Fibroblast of skin of left quadriceps (primary cell): ENCODE measurements at regions not wholly inside any gene's neighbourhood (a gene's known extent, or its start where the extent isn't known, plus 50 kb on each side); places are given as distances from the start of the nearest gene placed in this dataset.
A peak's percentile ranks its signal among the peaks of the same experiment; 100 is the strongest.

Experiments used
- DNase-seq, 2 experiments: peaks; one replicate each; pipeline ENCODE4 v3.0.0-alpha.2; 2013; ENCODE audit warnings: low read depth in 2 of 2

GRCh38 chr3:117455782-117456181, 746.2 kb downstream of the TUSC7 start:
- DNase-seq = no peak

- no peak for DNase-seq
Measured at GRCh38 chr3:117463276-117464115, 753.9 kb downstream of the TUSC7 start.

DNA sequence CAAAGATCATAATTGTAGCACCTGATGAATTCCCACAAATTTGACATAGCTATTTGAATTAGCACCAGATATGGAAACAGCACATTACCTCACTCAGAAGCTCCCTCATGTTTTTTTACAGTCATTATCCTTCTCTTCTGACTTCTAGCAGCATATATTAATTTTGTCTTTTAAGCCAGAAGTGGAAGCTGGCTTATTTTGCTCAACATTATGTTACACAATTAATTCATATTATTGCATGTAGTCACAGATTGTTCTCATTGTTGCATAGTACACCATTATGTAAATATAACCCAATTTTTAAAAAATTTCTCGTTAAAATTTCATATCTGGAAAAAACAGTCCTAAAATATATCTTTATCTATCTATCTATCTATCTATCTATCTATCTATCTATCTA, 762.3 kb downstream of the TUSC7 start:
- DNase-seq = no peak

GRCh38 chr3:117473981-117474538, 764.5 kb downstream of the TUSC7 start:
- no peak for DNase-seq

- DNase-seq = no peak
Measured at GRCh38 chr3:117476572-117476971, 767.0 kb downstream of the TUSC7 start.

GRCh38 chr3:117477214-117477755, 767.7 kb downstream of the TUSC7 start:
- DNase-seq = no peak

DNA sequence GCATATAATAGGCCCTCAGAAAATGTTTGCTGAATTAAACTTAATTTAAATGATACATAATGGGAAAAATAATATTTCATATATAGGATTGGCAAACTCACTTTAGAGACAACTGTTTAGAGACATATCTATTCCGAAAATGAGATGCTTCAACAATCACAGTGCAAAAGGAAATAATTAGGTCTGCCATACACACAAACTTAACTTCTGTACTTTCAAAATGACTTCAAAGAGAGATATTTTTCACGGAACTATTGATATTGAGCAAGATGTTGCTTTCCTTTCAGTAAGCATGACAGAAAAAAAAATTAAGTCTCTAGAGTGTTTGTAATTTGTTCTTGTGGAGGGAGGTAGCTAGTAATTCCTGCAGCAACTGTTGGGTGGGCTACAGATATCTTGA, 769.5 kb downstream of the TUSC7 start:
- DNase-seq = no peak

DNA sequence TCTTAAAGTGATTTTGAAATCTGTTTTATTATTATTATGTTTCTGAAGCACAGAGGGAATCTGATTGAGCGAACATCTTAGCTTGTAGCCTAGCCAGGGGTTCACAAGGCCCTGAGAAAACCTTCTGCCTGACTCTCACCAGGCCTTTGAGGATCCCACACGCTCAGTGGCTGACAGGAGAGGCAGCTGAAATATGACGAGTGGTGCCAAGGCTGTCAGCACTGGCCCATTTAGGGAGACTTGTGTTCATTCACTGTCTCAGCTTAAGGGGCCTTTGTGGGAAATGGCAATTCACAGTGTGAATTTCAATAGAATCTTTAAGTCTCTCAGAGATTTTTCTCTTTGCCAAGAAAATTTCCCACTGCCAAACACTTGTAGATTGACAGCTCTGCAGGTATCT, 770.9 kb downstream of the TUSC7 start:
- DNase-seq = no peak

- no peak for DNase-seq
Measured at GRCh38 chr3:117480972-117481371, 771.4 kb downstream of the TUSC7 start.

- no peak for DNase-seq
Measured at GRCh38 chr3:117483839-117484238, 774.3 kb downstream of the TUSC7 start.

- DNase-seq = no peak
Measured at GRCh38 chr3:117485841-117486240, 776.3 kb downstream of the TUSC7 start.

DNA sequence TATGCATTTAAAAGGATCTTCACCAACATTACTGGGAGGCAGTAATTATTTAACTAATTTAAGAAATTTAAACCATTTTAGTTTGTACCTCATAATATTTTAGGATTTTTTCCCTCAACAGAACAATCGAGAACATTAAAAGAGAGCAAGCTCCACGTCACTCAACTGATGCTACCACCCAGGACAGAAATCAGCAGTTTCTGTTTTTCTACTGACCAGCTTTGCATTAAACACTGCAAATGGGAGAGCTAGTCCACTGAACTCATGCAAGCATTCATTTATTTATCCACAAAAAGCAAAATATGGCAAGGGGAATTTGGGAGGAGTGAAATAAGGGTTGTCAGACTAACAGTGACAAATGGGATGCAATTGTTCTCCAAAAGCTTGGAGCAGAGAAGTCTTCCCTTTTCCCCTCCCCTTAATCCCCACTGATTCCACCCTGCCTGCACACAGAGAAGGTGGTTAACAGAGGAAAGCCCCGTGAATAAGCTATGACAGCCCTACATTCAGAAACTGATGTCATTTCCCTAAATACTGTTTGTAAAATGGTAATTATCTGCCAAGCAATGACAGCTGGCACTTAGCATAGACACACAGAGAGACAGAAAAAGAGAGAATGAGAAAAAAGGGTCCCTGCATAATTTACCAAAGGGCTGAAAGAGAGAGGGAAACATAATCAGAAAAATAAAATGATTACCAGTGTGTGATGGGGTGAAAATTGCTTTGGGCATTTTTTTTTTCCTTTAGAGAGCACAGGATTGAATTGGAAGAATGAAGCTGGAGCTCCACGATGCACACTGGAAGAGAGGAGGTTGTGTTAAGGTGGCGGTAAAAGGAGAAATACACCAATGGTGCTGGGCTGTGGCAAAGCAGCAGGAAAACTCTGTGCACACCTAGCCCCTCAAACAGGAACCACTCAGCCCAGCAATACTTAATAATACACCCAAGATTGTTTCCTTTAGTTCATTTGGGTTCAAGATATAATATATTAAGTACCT, 777.4 kb downstream of the TUSC7 start:
- no peak for DNase-seq

DNA sequence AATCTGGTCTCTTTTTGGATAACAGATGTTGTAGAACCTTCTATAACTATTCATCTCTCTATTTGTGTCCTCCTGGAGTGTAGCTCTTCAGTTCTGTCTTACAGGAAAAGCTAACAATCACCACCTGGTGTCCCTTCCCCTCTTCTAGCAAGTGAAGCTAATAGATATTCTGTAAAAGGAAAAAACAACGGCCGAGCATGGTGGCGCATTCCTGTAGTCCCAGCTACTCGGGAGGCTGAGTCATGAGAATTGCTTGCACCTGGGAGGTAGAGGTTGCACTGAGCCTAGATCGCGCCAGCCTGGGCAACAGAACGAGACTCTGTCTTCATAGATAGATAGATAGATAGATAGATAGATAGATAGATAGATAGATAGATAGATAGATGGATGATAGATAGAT, 779.4 kb downstream of the TUSC7 start:
- no peak for DNase-seq

GRCh38 chr3:117489663-117490079, 780.1 kb downstream of the TUSC7 start:
- DNase-seq = no peak

GRCh38 chr3:117490716-117491115, 781.1 kb downstream of the TUSC7 start:
- DNase-seq = no peak

DNA sequence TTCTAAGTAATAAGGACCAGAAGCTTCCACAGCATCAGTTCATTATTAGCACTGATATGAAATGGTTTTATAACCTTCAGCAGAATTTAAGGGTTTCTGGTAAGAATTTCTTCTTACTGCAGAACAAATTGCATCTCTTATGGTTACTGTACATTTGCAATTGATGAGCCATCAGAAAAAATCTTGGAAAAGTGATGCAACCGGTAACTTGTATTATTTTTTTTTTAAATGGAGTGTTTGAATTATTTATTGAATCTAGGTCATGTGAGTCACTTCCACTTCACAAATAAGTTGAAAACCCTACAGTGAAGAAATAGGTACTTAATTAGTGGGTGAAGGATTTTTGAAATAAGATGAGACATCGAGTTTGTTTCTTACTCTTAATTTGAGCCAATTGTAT, 786.0 kb downstream of the TUSC7 start:
- DNase-seq = peak; percentile 32

GRCh38 chr3:117499189-117499870, 789.8 kb downstream of the TUSC7 start:
- DNase-seq = no peak

DNA sequence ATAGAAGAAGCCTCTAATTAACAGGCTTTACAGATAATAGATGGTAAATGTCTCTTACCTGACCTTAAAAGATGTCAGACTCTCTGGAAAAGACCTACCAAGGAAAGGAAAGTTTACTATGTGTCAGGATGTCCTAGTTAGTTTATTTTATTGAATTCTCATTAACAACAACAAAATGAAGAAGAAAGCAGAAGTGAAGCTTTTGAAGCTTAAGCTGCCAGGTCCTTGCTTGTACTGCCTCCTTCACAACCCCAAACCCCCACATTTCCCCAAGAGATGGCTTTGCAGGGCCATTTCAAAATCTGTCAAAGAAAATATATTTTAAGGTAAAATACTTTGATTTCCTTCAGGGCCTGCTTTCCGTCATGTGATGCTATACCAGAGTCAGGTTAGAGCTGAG, 798.4 kb downstream of the TUSC7 start:
- no peak for DNase-seq

GRCh38 chr3:117509858-117510257, 800.3 kb downstream of the TUSC7 start:
- no peak for DNase-seq

DNA sequence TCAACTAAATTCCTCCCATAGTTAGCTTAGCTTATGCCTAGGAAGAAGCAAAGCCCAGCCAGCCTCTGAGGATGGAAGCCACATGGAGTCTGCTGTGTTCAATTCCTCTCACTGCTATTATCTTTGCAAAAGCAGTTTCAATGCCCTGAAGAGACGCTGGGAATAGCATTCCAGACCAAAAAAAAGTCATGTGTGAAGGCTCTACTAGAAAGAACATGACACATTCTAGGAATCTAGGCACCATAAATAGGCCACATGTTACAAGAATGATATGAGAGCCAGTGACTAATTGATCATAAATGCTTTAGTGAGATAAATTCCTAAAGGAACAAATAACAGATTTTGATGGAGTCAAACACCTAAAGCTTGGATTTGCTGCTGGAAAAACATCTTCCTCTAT, 800.8 kb downstream of the TUSC7 start:
- DNase-seq = peak; percentile 73 to 75

DNA sequence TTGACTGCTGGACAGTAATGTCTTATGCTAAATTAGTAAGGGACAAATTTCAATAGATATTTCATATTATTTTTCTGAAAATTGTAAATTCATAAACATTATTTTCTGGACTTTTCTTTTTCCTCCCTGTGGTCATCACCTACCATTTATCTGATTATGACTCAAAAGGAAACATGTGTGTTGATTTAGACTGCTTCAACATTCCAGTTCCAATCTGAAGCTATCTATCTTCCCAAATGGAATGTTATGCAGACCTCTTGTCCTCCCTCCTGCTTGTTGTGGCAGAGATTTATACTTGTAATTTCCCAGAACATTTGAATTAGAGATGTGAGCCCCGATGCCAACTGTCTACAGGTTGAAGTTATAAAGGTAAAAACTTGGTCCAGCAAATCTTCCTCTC, 803.4 kb downstream of the TUSC7 start:
- peak; percentile 23 to 26 for DNase-seq
